ENCODE measurements at regions not wholly inside any gene's neighbourhood (a gene's known extent, or its start where the extent isn't known, plus 50 kb on each side); places are given as distances from the start of the nearest gene placed in this dataset.
A peak's percentile ranks its signal among the peaks of the same experiment; 100 is the strongest.
"Not testable (repeated sequence)": the region's sequence is repeated elsewhere in the genome, so short reads cannot be mapped to it uniquely, and the experiment has no call there.

- no peak for DNase-seq
Measured at GRCh38 chr9:749716-750115, 91.8 kb upstream of the DMRT1 start.

- DNase-seq = no peak
Measured at GRCh38 chr9:750249-750967, 91.1 kb upstream of the DMRT1 start.

DNA sequence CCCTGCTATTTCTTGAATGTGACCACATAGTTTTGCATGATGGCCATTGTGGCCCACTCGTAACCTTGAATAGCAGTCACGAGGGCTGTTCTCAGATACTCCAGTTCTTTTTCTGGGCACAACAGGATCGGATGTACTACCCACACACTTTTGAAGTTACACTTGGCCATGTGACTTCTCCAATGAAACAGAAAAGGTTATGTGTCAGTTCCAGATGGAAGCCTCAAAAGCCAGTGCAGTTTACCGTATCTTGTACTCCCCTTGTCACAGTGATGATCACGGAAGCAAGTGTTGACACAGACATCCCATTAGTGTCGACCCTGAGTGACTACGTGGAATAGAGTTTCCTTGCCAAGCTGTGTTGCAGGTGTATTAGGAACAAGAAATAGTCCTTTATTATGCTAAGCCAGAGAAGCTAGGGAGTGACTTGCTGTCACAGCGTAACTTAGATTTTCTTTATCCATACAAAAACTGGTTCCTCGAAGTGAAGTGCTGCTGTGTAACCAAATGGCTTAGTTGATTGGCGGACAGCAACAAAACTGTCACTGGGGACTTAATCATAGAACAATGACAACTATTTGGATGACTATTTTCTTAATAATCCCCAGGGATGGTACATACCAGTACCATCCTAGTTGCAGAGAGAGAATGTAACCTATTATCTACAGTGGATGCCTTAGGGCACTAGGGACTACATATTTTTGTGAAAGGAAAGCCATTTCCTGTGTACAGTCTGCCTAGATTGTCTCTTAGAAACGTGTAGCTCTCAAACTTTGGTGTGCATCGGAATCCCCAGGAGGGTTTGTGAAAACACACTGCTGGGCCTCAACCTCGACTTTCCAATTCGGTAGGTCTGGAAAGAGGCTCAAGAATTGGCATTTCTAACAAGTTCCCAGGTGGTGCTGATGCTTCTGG, 90.1 kb upstream of the DMRT1 start:
- no peak for DNase-seq

DNA sequence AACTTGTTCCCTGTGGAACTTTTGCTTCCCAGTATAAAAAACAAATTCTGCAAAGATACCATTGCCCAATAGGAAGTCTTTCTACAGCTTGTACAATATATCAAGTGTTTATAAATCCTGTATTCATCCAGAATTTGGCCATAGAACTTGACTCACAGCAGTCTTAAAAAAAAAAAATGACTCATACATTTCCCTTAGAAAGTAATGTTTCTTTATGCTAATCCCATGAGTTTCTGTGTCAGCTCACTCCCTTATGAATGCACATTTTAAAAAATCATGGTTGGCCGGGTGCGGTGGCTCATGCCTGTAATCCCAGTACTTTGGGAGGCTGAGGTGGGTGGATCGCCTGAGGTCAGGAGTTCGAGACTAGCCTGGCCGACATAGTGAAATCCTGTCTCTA, 89.3 kb upstream of the DMRT1 start:
- DNase-seq = no peak

- no peak for DNase-seq
Measured at GRCh38 chr9:752681-753200, 88.8 kb upstream of the DMRT1 start.

GRCh38 chr9:753734-754133, 87.8 kb upstream of the DMRT1 start:
- not testable (repeated sequence) for DNase-seq

DNA sequence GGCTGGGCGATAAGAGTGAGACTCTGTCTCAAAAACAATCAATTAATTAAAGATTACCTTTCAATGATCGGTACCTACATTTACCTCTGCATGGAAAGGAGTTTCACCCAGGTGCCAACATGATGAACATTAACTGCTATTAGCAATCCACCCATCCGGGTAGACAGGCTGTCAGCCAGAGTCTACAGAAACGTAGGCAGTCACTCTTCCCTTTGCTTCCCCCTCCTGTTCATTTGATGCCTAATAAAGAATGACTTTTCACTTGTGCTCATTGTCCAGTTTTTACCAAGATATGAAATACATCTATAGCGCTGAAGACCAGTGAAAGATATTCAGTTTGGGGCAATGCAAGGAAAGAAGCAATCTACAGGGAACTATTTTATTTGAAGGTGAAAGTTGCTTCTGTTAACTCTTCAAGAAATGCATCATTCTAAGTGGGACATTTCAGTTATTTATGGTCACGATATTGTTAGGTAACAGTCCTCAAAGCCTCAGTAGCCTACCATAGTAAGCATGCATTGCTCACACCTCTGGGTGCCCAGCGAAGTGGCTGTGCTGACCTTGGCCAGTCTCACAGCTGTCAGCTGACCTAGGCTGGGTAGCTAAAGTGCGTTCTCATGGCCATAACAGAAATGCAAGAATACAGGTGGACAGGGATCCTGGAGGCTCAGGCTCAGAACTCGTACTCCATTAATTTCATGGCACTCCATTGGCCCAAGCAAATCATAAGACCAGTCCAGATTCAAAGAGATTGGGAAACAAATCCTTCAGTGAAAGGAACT, 87.2 kb upstream of the DMRT1 start:
- no peak for DNase-seq

DNA sequence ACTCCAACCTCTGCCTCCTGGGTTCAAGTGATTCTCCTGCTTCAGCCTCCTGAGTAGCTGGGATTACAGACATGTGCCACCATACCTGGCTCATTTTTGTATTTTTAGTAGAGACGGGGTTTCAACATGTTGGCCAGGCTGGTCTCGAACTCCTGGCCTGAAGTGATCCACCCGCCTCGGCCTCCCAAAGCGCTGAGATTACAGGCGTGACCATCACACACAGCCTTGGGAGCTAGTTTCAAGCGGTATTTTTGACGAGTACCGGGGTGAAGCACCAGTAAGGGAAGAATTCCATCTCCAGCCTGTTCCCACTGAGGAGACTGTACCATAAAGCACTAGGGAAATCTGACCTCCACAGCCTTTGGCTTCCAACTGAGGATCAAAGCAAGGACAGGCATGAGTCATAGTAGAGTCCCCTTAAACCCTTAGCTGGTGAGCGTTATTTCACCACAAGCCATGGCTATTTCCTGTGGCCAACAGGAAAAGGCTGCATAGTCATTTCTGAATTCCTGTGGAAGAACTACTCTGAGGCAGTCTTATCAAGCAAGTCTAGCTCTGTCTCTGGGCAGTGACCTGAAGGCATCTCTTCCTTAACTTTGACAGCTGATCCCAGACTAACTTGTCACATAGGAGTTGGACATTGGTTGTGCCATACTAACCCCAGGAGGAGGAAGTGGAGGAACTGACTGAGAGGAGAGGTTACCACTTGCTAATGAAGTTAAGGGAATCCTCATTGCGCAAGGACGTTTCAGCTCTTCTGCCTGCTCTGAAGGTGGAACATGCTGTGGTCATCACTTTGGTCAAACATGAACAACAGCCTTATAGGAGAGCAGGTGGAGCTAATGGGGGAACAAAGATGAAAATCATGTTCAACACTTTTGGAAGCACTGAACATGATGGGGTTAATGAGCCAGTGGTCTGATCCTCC, 85.8 kb upstream of the DMRT1 start:
- no peak for DNase-seq

- DNase-seq = peak in 1 of 2 experiments; percentile 29
Measured at GRCh38 chr9:757246-757881, 84.1 kb upstream of the DMRT1 start.

GRCh38 chr9:758146-758545, 83.4 kb upstream of the DMRT1 start:
- no peak for DNase-seq

DNA sequence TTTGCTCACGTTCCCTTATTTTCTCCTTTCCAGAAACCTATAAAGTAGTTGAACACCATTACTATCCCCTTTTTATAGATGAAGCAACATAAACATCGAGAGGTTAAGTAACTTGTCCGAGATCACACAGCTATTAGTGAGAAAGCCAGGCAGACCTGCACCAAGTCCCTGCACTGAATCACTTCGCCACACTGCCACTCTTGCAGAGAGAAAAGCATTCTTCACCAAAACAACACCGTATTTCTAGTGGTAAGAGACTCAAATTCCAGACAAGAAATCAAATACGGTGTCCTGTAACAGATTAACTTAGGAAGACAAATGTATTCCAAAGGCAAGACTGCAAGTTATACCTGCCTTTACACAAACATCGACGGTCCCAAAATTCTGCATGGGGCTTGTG, 82.0 kb upstream of the DMRT1 start:
- no peak for DNase-seq

DNA sequence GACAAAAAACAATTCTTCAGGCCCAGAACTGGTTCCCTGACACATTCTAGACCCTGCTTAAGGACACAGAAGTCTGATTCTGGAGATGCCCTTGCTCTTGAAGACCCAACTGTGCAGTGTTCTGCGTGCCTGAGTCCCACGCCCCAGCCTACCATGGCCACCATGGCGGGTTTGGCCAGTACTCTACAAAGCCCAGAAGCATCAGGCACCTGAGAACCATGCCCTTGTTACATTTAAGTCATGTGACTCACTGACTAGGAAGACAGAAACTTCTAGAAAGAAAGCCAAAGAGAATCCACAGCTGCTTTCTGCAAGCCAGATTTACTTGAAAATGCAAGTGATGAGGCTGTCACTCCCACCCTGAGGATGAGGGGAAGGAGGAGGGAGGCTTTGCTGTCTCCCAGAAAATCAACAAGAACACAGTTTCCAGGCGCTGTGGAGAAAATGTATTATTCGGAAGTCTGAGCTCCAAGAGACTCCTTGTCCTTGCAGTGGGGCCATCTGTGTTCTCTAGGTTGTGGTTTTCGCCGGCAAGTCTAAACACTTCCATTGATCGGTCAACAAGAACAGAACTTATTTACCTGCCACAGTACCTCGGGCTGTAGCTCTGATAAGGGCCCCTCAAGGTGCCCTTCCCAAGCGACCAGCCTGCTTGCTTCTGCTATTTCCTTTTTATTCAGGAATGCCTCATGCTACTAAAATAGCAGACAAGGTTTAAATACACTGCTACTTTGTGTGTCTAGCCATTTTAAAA, 81.3 kb upstream of the DMRT1 start:
- DNase-seq = no peak

DNA sequence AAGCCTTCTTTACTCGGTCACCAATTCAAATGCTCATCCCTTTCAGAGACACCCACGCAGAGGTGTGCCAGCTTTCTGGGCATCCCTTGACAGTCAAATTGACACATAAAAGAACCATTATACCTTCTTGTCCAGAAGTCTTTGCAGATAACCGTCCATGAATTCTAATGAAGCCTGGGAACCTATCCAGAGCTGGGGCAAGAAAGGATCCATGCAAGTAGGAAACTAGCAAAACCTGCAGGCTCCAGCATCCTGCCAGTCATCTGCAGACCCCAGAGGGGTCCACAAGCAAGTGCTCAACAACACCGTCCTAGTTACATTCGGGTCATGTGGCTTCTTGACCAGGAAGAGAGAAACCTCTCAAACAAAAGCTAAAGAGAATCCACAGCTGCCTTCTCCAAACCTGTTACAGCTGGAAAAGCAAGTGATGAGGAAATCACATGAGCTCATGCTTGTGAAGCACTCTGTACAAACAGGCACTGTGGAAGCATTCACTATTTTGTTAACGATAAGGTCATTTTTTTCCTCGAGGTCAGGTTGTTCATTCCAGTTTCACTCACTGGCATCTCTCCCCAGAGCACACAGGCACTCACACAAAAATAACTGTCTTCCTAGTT, 80.2 kb upstream of the DMRT1 start:
- DNase-seq = no peak

DNA sequence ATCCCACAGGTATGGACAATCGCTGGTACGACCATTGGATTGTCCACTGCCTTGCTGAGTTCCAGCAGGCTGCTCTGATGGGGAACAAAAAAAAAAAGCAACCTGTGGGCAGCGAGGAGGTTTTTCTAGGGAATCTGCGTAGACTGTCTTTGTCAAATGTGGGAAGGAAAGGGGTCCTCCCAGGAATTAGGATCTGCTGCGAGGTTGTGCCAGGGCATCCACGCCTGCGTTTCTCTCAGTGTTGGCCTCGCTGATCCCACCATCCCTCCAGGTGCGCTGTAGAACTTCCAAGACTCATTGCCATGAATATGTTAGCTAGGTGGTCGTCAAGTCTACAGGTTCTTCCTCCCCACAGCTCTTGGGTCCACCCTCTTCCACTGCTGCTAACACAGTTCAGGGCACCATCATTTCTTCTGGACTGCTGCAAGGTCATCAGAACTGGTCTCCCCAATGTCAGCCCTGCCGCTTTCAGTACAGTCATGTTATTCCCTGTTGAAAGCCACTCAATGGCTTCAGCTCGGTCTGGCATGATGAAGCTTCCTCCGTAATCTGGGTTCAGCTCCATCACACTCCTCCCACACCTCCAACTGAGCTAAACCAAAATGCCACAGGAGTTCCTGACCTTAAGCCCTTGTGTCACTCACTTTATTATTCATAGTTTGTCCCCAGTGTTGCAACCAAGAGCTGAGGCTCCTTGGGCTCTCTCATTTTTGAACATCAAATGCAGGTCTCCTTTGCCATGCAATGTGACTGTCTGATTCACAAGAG, 79.5 kb upstream of the DMRT1 start:
- no peak for DNase-seq

- no peak for DNase-seq
Measured at GRCh38 chr9:763692-764091, 77.8 kb upstream of the DMRT1 start.

- DNase-seq = peak; percentile 75 to 77
Measured at GRCh38 chr9:764105-764524, 77.4 kb upstream of the DMRT1 start.

GRCh38 chr9:764986-765385, 76.5 kb upstream of the DMRT1 start:
- no peak for DNase-seq

GRCh38 chr9:767061-767561, 74.4 kb upstream of the DMRT1 start:
- DNase-seq = not testable (repeated sequence)

DNA sequence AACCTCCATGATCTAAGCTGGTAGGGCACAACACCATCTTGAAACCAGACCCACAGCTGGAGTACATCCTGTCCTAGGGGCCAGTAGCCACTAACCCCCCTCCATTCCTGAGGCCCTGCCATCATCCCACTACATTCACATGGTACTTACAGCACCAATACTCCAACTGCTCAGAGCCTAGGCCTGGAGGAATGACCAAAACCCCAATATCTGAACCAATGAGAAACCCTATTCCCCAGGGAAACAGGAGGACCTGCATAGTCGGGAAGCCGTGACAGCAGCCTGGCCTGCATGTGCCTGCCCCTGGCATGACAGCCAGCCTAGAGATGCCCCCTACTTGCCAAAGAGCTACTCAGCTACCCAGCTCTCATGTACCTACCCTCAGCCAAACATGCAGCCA, 65.4 kb upstream of the DMRT1 start:
- no peak for DNase-seq

Data from NCI-H1930 (cell line).